Heart left ventricle (tissue), 13 donors: ENCODE measurements at regions not wholly inside any gene's neighbourhood (a gene's known extent, or its start where the extent isn't known, plus 50 kb on each side); places are given as distances from the start of the nearest gene placed in this dataset.

ENCODE experiments used
- POLR2A ChIP-seq, 2 donors: fragments of 450-650 bp; IDR thresholded peaks; one replicate each; pipeline ENCODE4 v1.6.1; 2017; ENCODE audit warnings: antibody characterized with exemption in 2 of 2, mild to moderate bottlenecking in 2 of 2, moderate library complexity in 2 of 2
- TF ChIP-seq, protein P1 (sequence below), 12 donors: fragments of 200-600 bp; sonication (generic) in 4 of 12; IDR thresholded peaks; one replicate each; pipeline versions ENCODE4 v1.5.0 to v1.8.0; 2018 to 2022; ENCODE audit warnings: antibody characterized with exemption in 12 of 12, mild to moderate bottlenecking in 5 of 12
- donor health status: ischemic (EF 13 %, LVEDD 7.1; RV severe dilation, severe dysfunction).
- donor health status: DM: no; HTN: yes; CAD: no.
- donor health status: DM: no; HTN: no; CAD: no.
- donor health status: ischemic (EF 25% LVEDD 6.9; RV normal size, moderate dysfunction).
- donor health status: ischemic (EF 25% LVEDD 5.7; RV mildly dilated, moderate dysfunction).
- donor health status: ischemic (EF 35%, LVEDD 5.7; RV mildly dilated, moderate dysfunction).
- donor health status: nonischemic (EF 11% LVEDD 7.7; RV severe dilation, severe dysfunction).
- donor health status: DM: yes; HTN: yes; CAD: no.
- donor health status: PGD.
- donor health status: ischemic (EF 29% LVEDD 5.4; RV normal size, mild dysfunction).
- donor health status: nonischemic (EF 23%, LVEDD 6.1; RV moderate dilation, normal function).

DNA sequence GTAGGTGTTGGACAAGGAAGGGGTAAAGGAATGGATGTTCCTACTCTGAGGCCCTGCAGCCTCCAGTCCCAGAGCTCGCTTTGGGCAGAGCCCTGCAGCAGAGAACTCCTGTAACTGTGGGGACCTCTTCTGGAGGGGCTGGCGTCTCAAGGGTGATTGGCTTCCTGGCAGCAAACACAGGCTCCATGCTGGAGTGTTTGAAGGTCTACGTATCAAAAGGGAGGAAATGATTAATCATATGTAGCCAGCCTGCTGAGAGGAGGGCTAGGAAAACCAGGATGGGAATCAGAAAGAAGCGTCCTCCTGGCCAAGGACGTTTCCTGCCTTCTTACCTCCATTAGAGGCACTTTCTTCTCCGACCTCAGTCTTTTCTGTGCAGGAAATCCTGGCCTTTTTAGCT, 208.5 kb downstream of the TSHZ3 start:
- TF ChIP-seq, protein P1, sequence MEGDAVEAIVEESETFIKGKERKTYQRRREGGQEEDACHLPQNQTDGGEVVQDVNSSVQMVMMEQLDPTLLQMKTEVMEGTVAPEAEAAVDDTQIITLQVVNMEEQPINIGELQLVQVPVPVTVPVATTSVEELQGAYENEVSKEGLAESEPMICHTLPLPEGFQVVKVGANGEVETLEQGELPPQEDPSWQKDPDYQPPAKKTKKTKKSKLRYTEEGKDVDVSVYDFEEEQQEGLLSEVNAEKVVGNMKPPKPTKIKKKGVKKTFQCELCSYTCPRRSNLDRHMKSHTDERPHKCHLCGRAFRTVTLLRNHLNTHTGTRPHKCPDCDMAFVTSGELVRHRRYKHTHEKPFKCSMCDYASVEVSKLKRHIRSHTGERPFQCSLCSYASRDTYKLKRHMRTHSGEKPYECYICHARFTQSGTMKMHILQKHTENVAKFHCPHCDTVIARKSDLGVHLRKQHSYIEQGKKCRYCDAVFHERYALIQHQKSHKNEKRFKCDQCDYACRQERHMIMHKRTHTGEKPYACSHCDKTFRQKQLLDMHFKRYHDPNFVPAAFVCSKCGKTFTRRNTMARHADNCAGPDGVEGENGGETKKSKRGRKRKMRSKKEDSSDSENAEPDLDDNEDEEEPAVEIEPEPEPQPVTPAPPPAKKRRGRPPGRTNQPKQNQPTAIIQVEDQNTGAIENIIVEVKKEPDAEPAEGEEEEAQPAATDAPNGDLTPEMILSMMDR (IDR thresholded peaks at IDR 0.05) = no peak
- TF ChIP-seq POLR2A (IDR thresholded peaks at IDR 0.05) = no peak
